ENCODE measurements at regions not wholly inside any gene's neighbourhood (a gene's known extent, or its start where the extent isn't known, plus 50 kb on each side); places are given as distances from the start of the nearest gene placed in this dataset.

DNA sequence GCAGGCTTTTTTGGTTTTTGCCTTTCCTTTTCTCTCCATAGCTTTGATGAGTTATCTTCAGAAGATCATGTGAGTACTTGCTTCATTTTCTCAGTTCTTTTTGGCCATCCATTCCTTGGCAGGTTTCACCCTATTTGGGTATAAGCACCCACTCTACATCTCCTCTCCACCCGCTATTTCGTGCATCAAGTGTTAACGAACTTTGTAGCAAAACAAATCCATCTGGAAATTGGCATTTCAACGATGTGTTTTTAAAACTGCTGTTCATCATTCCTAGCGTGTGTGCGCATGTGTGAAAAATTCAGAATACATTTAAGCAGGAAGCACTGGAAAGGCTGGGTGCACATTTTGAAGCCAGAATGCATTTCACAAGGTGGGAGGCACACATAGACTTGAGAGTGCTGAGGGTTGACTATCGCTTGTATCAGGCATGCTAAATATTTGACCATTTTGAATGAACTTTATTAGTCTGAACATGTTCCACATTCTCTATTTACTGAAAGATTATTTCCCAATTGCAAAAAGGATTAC is 89.7 kb upstream of the FHIT start:
- H3K27ac Mint-ChIP-seq = no peak overlapping the region
- no peak overlapping the region for H3K4me3 Mint-ChIP-seq
- 84% methylated on average over 6 of the region's 7 CpGs for WGBS (ENCODE audit: insufficient coverage)
- H3K36me3 ChIP-seq (ENCODE audit: control insufficient read depth in 2 of 2, extremely low read depth in 1 of 2, insufficient read depth in 1 of 2, low read length in 1 of 2) = no peaks in the 10 kb centered on the region
- ATAC-seq (replicated peaks in 1 of 4) (no peak), DNase-seq (no peak)
- POLR2A ChIA-PET = no interaction called here
- H3K27me3 ChIP-seq (replicated peaks in 1 of 2; ENCODE audit: control insufficient read depth in 2 of 2, extremely low read depth in 1 of 2, insufficient read depth in 2 of 2, low read length in 1 of 2) = no peaks in the 10 kb centered on the region
- H3K9me3 ChIP-seq = no peaks in the 10 kb centered on the region
- no peaks in the 10 kb centered on the region for H3K4me1 Mint-ChIP-seq
- no peaks in the 10 kb centered on the region for H3K4me1 ChIP-seq (ENCODE audit: control insufficient read depth in 1 of 2, extremely low read depth in 1 of 2, insufficient read depth in 2 of 2, low read length in 2 of 2)
- CTCF ChIA-PET = no interaction called here
- H3K27me3 Mint-ChIP-seq = no peaks in the 10 kb centered on the region
- H3K36me3 Mint-ChIP-seq = no peaks in the 10 kb centered on the region
- H3K4me3 ChIP-seq (ENCODE audit: control insufficient read depth in 1 of 2, extremely low read depth in 1 of 2, low read length in 1 of 2) = no peak overlapping the region
- peaks cover 0 to 3% (median 0%) of the 10 kb centered on the region in 3 donors for H3K9me3 Mint-ChIP-seq
- H3K27ac ChIP-seq (ENCODE audit: low read length) = no peak overlapping the region

GRCh38 chr3:61343543-61343942 is 92.3 kb upstream of the FHIT start:
- Mint-ChIP-seq H3K27ac (no peak overlapping the region), H3K4me1 (no peaks in the 10 kb centered on the region), H3K9me3 (peaks cover 0 to 2% (median 0%) of the 10 kb centered on the region in 3 donors), H3K36me3 (no peaks in the 10 kb centered on the region), H3K27me3 (no peaks in the 10 kb centered on the region), H3K4me3 (no peak overlapping the region)
- H3K36me3 ChIP-seq (ENCODE audit: control insufficient read depth in 2 of 2, extremely low read depth in 1 of 2, insufficient read depth in 1 of 2, low read length in 1 of 2) = no peaks in the 10 kb centered on the region
- H3K27ac ChIP-seq (ENCODE audit: low read length) = no peak overlapping the region
- H3K4me1 ChIP-seq (ENCODE audit: control insufficient read depth in 1 of 2, extremely low read depth in 1 of 2, insufficient read depth in 2 of 2, low read length in 2 of 2) = no peaks in the 10 kb centered on the region
- DNase-seq (no peak), ATAC-seq (replicated peaks in 1 of 4) (no peak)
- ChIA-PET CTCF (no interaction called here), POLR2A (no interaction called here)
- H3K27me3 ChIP-seq (replicated peaks in 1 of 2; ENCODE audit: control insufficient read depth in 2 of 2, extremely low read depth in 1 of 2, insufficient read depth in 2 of 2, low read length in 1 of 2) = no peaks in the 10 kb centered on the region
- H3K9me3 ChIP-seq = no peaks in the 10 kb centered on the region
- no peak overlapping the region for H3K4me3 ChIP-seq (ENCODE audit: control insufficient read depth in 1 of 2, extremely low read depth in 1 of 2, low read length in 1 of 2)

DNA sequence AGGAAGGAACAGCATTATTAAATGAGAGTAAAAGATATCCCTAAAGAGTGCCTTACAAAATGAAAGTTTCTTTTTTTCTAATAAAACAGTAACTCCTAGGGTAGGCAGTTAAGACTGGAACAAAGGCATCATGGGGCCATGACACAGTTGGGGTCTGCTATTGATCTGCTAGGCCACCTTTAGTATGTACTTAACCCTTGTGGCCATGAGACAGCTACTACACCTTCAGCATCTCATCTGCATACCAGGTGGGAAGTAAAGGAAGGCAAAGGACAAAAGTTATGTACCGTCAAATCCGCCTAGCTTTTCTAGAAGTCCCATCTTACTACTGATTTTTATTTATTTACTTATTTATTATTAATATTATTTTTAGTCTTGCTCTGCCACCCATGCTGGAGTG is 93.8 kb upstream of the FHIT start:
- Mint-ChIP-seq H3K27me3 (no peaks in the 10 kb centered on the region), H3K4me1 (no peaks in the 10 kb centered on the region), H3K36me3 (no peaks in the 10 kb centered on the region), H3K4me3 (no peak overlapping the region), H3K27ac (no peak overlapping the region), H3K9me3 (no peaks in the 10 kb centered on the region)
- H3K4me1 ChIP-seq (ENCODE audit: control insufficient read depth in 1 of 2, extremely low read depth in 1 of 2, insufficient read depth in 2 of 2, low read length in 2 of 2) = no peaks in the 10 kb centered on the region
- no CpG with 5 or more reads among the region's 2 CpGs for WGBS (ENCODE audit: insufficient coverage)
- CTCF ChIA-PET = no interaction called here
- DNase-seq (no peak), ATAC-seq (replicated peaks in 1 of 4) (no peak)
- no peaks in the 10 kb centered on the region for H3K27me3 ChIP-seq (replicated peaks in 1 of 2; ENCODE audit: control insufficient read depth in 2 of 2, extremely low read depth in 1 of 2, insufficient read depth in 2 of 2, low read length in 1 of 2)
- H3K27ac ChIP-seq (ENCODE audit: low read length) = no peak overlapping the region
- H3K4me3 ChIP-seq (ENCODE audit: control insufficient read depth in 1 of 2, extremely low read depth in 1 of 2, low read length in 1 of 2) = no peak overlapping the region
- H3K9me3 ChIP-seq = no peaks in the 10 kb centered on the region
- POLR2A ChIA-PET = no interaction called here
- H3K36me3 ChIP-seq (ENCODE audit: control insufficient read depth in 2 of 2, extremely low read depth in 1 of 2, insufficient read depth in 1 of 2, low read length in 1 of 2) = no peaks in the 10 kb centered on the region

- POLR2A ChIA-PET = interaction anchor here in 1 of 2 donors (0.6 kb wide), 1 partner anchor 21 kb away, joined by 8 read pairs; no protein-coding TSS in a partner anchor
- Histone ChIP-seq H3K27me3 (replicated peaks in 1 of 2; ENCODE audit: control insufficient read depth in 2 of 2, extremely low read depth in 1 of 2, insufficient read depth in 2 of 2, low read length in 1 of 2) (no peaks in the 10 kb centered on the region), H3K9me3 (no peaks in the 10 kb centered on the region), H3K36me3 (ENCODE audit: control insufficient read depth in 2 of 2, extremely low read depth in 1 of 2, insufficient read depth in 1 of 2, low read length in 1 of 2) (no peaks in the 10 kb centered on the region), H3K4me1 (ENCODE audit: control insufficient read depth in 1 of 2, extremely low read depth in 1 of 2, insufficient read depth in 2 of 2, low read length in 2 of 2) (no peaks in the 10 kb centered on the region), H3K27ac (ENCODE audit: low read length) (no peak overlapping the region), H3K4me3 (ENCODE audit: control insufficient read depth in 1 of 2, extremely low read depth in 1 of 2, low read length in 1 of 2) (no peak overlapping the region)
- Mint-ChIP-seq H3K27ac (no peak overlapping the region), H3K9me3 (no peaks in the 10 kb centered on the region), H3K36me3 (no peaks in the 10 kb centered on the region), H3K4me1 (no peaks in the 10 kb centered on the region), H3K27me3 (no peaks in the 10 kb centered on the region), H3K4me3 (no peak overlapping the region)
- ATAC-seq (replicated peaks in 1 of 4) (no peak), DNase-seq (no peak)
- CTCF ChIA-PET = no interaction called here
Measured at GRCh38 chr3:61347981-61348380, 96.7 kb upstream of the FHIT start.

DNA sequence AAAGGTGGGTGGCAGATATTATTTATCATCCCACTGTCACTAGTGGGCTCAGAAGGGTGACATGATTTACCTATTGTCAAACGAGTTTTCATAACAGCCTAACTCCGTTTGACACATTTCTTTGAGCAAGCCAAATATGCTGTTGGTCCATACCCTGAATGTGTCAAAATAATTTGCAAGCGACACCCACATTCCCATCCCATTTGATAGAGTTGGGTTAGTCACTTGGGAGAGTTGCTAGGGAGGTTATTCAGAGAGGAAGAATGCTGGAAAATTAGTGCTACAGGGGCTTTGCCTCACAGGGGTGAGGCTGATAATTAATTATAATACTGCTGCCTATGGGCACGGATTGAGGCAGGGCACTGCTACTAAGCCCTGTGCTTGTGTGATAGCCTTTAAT is 98.5 kb upstream of the FHIT start:
- no peaks in the 10 kb centered on the region for H3K27me3 ChIP-seq (replicated peaks in 1 of 2; ENCODE audit: control insufficient read depth in 2 of 2, extremely low read depth in 1 of 2, insufficient read depth in 2 of 2, low read length in 1 of 2)
- DNase-seq (no peak), ATAC-seq (replicated peaks in 1 of 4) (no peak)
- H3K27ac ChIP-seq (ENCODE audit: low read length) = no peak overlapping the region
- CTCF ChIA-PET = no interaction called here
- H3K9me3 ChIP-seq = no peaks in the 10 kb centered on the region
- no peaks in the 10 kb centered on the region for H3K36me3 ChIP-seq (ENCODE audit: control insufficient read depth in 2 of 2, extremely low read depth in 1 of 2, insufficient read depth in 1 of 2, low read length in 1 of 2)
- Mint-ChIP-seq H3K4me1 (no peaks in the 10 kb centered on the region), H3K27ac (no peak overlapping the region), H3K4me3 (no peak overlapping the region), H3K9me3 (no peaks in the 10 kb centered on the region), H3K27me3 (no peaks in the 10 kb centered on the region), H3K36me3 (no peaks in the 10 kb centered on the region)
- 76% methylated on average over 3 of the region's 4 CpGs for WGBS (ENCODE audit: insufficient coverage)
- H3K4me1 ChIP-seq (ENCODE audit: control insufficient read depth in 1 of 2, extremely low read depth in 1 of 2, insufficient read depth in 2 of 2, low read length in 2 of 2) = no peaks in the 10 kb centered on the region
- no peak overlapping the region for H3K4me3 ChIP-seq (ENCODE audit: control insufficient read depth in 1 of 2, extremely low read depth in 1 of 2, low read length in 1 of 2)
- POLR2A ChIA-PET = no interaction called here

- WGBS (ENCODE audit: insufficient coverage) = 100% methylated on average over 2 of the region's 6 CpGs
- H3K27ac Mint-ChIP-seq = no peak overlapping the region
Measured at GRCh38 chr3:61350782-61351309, 99.6 kb upstream of the FHIT start.

DNA sequence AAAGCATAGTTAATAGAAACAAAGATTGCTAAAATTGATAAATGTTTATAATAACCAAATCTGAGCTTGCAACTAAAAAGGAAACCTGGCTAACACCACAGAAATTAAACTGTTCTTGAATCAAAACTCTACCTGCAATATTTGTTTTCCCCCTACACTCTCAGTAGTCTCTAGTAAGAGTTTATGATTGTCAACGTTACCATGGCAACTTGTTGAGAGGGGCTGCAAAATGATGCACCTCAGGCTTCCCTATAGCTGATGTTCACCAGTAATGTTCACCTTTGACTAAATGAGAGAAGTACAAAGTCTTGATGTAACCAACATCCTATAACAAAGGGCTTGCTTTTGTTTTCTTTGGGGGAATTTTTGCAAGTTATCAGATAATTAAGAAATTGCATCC is 101.1 kb upstream of the FHIT start:
- H3K27ac Mint-ChIP-seq = no peak overlapping the region

More at GRCh38 chr3:61350782-61351309, 99.6 kb upstream of the FHIT start:
- H3K36me3 Mint-ChIP-seq = no peaks in the 10 kb centered on the region
- ATAC-seq (replicated peaks in 1 of 4) (no peak), DNase-seq (no peak)
- ChIA-PET CTCF (no interaction called here), POLR2A (no interaction called here)
- Histone ChIP-seq H3K9me3 (no peaks in the 10 kb centered on the region), H3K4me3 (ENCODE audit: control insufficient read depth in 1 of 2, extremely low read depth in 1 of 2, low read length in 1 of 2) (no peak overlapping the region), H3K4me1 (ENCODE audit: control insufficient read depth in 1 of 2, extremely low read depth in 1 of 2, insufficient read depth in 2 of 2, low read length in 2 of 2) (no peaks in the 10 kb centered on the region), H3K27ac (ENCODE audit: low read length) (no peak overlapping the region), H3K36me3 (ENCODE audit: control insufficient read depth in 2 of 2, extremely low read depth in 1 of 2, insufficient read depth in 1 of 2, low read length in 1 of 2) (no peaks in the 10 kb centered on the region), H3K27me3 (replicated peaks in 1 of 2; ENCODE audit: control insufficient read depth in 2 of 2, extremely low read depth in 1 of 2, insufficient read depth in 2 of 2, low read length in 1 of 2) (no peaks in the 10 kb centered on the region)
- H3K4me3 Mint-ChIP-seq = no peak overlapping the region
- peaks cover 0 to 4% of the 10 kb centered on the region in 2 donors for H3K27me3 Mint-ChIP-seq
- H3K9me3 Mint-ChIP-seq = no peaks in the 10 kb centered on the region
- no peaks in the 10 kb centered on the region for H3K4me1 Mint-ChIP-seq

More for the DNA sequence above, 101.1 kb upstream of the FHIT start:
- no peak overlapping the region for H3K4me3 ChIP-seq (ENCODE audit: control insufficient read depth in 1 of 2, extremely low read depth in 1 of 2, low read length in 1 of 2)
- DNase-seq (no peak), ATAC-seq (replicated peaks in 1 of 4) (no peak)
- no peaks in the 10 kb centered on the region for H3K36me3 ChIP-seq (ENCODE audit: control insufficient read depth in 2 of 2, extremely low read depth in 1 of 2, insufficient read depth in 1 of 2, low read length in 1 of 2)
- Mint-ChIP-seq H3K9me3 (no peaks in the 10 kb centered on the region), H3K36me3 (no peaks in the 10 kb centered on the region), H3K4me3 (no peak overlapping the region), H3K4me1 (no peaks in the 10 kb centered on the region), H3K27me3 (peaks cover 0 to 6% of the 10 kb centered on the region in 2 donors)
- H3K27ac ChIP-seq (ENCODE audit: low read length) = no peak overlapping the region
- H3K9me3 ChIP-seq = no peaks in the 10 kb centered on the region
- ChIA-PET CTCF (interaction anchor here in 1 of 2 donors (0.5 kb wide), 1 partner anchor 122 kb away, joined by 4 read pairs; no protein-coding TSS in a partner anchor), POLR2A (no interaction called here)
- H3K27me3 ChIP-seq (replicated peaks in 1 of 2; ENCODE audit: control insufficient read depth in 2 of 2, extremely low read depth in 1 of 2, insufficient read depth in 2 of 2, low read length in 1 of 2) = no peaks in the 10 kb centered on the region
- no peaks in the 10 kb centered on the region for H3K4me1 ChIP-seq (ENCODE audit: control insufficient read depth in 1 of 2, extremely low read depth in 1 of 2, insufficient read depth in 2 of 2, low read length in 2 of 2)
- WGBS (ENCODE audit: insufficient coverage) = no CpG with 5 or more reads among the region's 1 CpG
